CD14-positive monocyte (primary cell): ENCODE measurements at regions not wholly inside any gene's neighbourhood (a gene's known extent, or its start where the extent isn't known, plus 50 kb on each side); places are given as distances from the start of the nearest gene placed in this dataset.

Source experiments
- DNase-seq, 3 donors: peaks; one replicate each; pipeline ENCODE4 v3.0.0-alpha.2; 2011 to 2022
- H2AFZ ChIP-seq: 2 replicates; pipeline ENCODE4 v1.6.0; 2012; ENCODE audit warnings: mild to moderate bottlenecking, low read depth, low read length, inconsistent platforms; ENCODE audit not compliant: insufficient read depth, poor library complexity, severe bottlenecking
- H3K27ac ChIP-seq, 2 donors: 1 replicate in 1 of 2; 2 replicates in 1 of 2; pipeline ENCODE4 v1.5.1; 2012 to 2013; ENCODE audit warnings: low read length in 2 of 2, control low read depth in 1 of 2, inconsistent platforms in 1 of 2, low read depth in 1 of 2, mild to moderate bottlenecking in 1 of 2
- H3K27me3 ChIP-seq, 2 donors: one replicate each; pipeline versions ENCODE4 v1.6.0 to v1.6.1; 2011 to 2013; ENCODE audit warnings: low read length in 2 of 2; ENCODE audit not compliant: control insufficient read depth in 2 of 2, insufficient read depth in 2 of 2
- H3K36me3 ChIP-seq, 2 donors: replicated peaks in 1 of 2; 1 replicate in 1 of 2; 2 replicates in 1 of 2; pipeline versions ENCODE4 v1.5.1 to v1.6.1; 2012 to 2013; ENCODE audit warnings: low read length in 2 of 2, control low read depth in 1 of 2, inconsistent platforms in 1 of 2, mild to moderate bottlenecking in 1 of 2; ENCODE audit not compliant: insufficient read depth in 2 of 2, control insufficient read depth in 1 of 2
- H3K4me1 ChIP-seq, 2 donors: 1 replicate in 1 of 2; 2 replicates in 1 of 2; pipeline versions ENCODE4 v1.5.1 to v1.6.1; 2012 to 2013; ENCODE audit warnings: low read length in 2 of 2, control low read depth in 1 of 2, inconsistent platforms in 1 of 2, mild to moderate bottlenecking in 1 of 2, moderate library complexity in 1 of 2; ENCODE audit not compliant: insufficient read depth in 2 of 2, control insufficient read depth in 1 of 2
- H3K4me2 ChIP-seq: replicated peaks from 2 replicates; pipeline ENCODE3; 2012; ENCODE audit warnings: low read length, moderate library complexity, mild to moderate bottlenecking; ENCODE audit not compliant: poor library complexity, severe bottlenecking; ENCODE audit errors: extremely low read depth
- H3K4me3 ChIP-seq, 3 experiments: fragments of 200-600 bp in 1 of 3; sonication (generic) in 1 of 3; replicated peaks in 1 of 3; 1 replicate in 2 of 3; 2 replicates in 1 of 3; pipeline ENCODE4 v1.5.1; 2011 to 2013; ENCODE audit warnings: low read length in 3 of 3, mild to moderate bottlenecking in 3 of 3, control low read depth in 2 of 3, low read depth in 2 of 3, inconsistent platforms in 1 of 3, moderate library complexity in 1 of 3
- H3K79me2 ChIP-seq: 2 replicates; pipeline ENCODE4 v1.6.0; 2012; ENCODE audit warnings: mild to moderate bottlenecking, control low read depth, inconsistent platforms, low read length, moderate library complexity; ENCODE audit not compliant: insufficient read depth
- H3K9ac ChIP-seq: 2 replicates; pipeline ENCODE4 v1.6.0; 2017; ENCODE audit warnings: low read length, mild to moderate bottlenecking; ENCODE audit not compliant: insufficient read depth, poor library complexity, severe bottlenecking
- H3K9me3 ChIP-seq, 2 donors: replicated peaks in 1 of 2; 1 replicate in 1 of 2; 2 replicates in 1 of 2; pipeline versions ENCODE4 v1.5.1 to v1.6.1; 2012 to 2013; ENCODE audit warnings: low read length in 2 of 2, control low read depth in 1 of 2; ENCODE audit not compliant: control insufficient read depth in 1 of 2, insufficient read depth in 1 of 2
- H4K20me1 ChIP-seq: 2 replicates; pipeline ENCODE4 v1.6.0; 2012; ENCODE audit warnings: mild to moderate bottlenecking, low read length, control low read depth, moderate library complexity; ENCODE audit not compliant: insufficient read depth
- H3K27ac Mint-ChIP-seq, 7 donors: one replicate each; pipeline ENCODE4 v1.8.0; 2020; ENCODE audit warnings: mild to moderate bottlenecking in 7 of 7, mixed read lengths in 7 of 7, moderate library complexity in 6 of 7, inconsistent platforms in 2 of 7
- H3K27me3 Mint-ChIP-seq, 3 donors: one replicate each; pipeline ENCODE4 v1.8.0; 2021 to 2022; ENCODE audit warnings: low read depth in 3 of 3, mild to moderate bottlenecking in 3 of 3, mixed read lengths in 3 of 3, moderate library complexity in 3 of 3, inconsistent platforms in 1 of 3
- H3K36me3 Mint-ChIP-seq, 2 donors: one replicate each; pipeline ENCODE4 v1.8.0; 2020; ENCODE audit warnings: mixed read lengths in 2 of 2, inconsistent platforms in 1 of 2, mild to moderate bottlenecking in 1 of 2
- H3K4me1 Mint-ChIP-seq: one replicate; pipeline ENCODE4 v1.8.0; 2020; ENCODE audit warnings: mild to moderate bottlenecking, mixed read lengths
- H3K4me3 Mint-ChIP-seq, 2 donors: one replicate each; pipeline ENCODE4 v1.8.0; 2020; ENCODE audit warnings: mild to moderate bottlenecking in 2 of 2, mixed read lengths in 2 of 2, moderate library complexity in 1 of 2
- H3K9me3 Mint-ChIP-seq, 7 donors: one replicate each; pipeline ENCODE4 v1.8.0; 2020 to 2022; ENCODE audit warnings: mixed read lengths in 7 of 7, mild to moderate bottlenecking in 6 of 7, moderate library complexity in 6 of 7, inconsistent platforms in 2 of 7
- WGBS: methylation state at CpG from one replicate; pipeline ENCODE4 v1.1.5; 2013; ENCODE audit warnings: missing lambda C conversion rate; ENCODE audit not compliant: insufficient coverage; 5-methylcytosine and 5-hydroxymethylcytosine counted together
- intact Hi-C, 2 donors: fragments of 100-400 bp; cut with micrococcal nuclease; formaldehyde crosslinking; loops; one replicate each; pipeline versions ENCODE4 v1.15.0 to v1.15.1; 2023
- TF ChIP-seq, protein P1 (sequence below): fragments of 200-600 bp; IDR thresholded peaks from one replicate; pipeline ENCODE4 v1.8.0; 2022; ENCODE audit warnings: antibody characterized with exemption, mild to moderate bottlenecking

DNA sequence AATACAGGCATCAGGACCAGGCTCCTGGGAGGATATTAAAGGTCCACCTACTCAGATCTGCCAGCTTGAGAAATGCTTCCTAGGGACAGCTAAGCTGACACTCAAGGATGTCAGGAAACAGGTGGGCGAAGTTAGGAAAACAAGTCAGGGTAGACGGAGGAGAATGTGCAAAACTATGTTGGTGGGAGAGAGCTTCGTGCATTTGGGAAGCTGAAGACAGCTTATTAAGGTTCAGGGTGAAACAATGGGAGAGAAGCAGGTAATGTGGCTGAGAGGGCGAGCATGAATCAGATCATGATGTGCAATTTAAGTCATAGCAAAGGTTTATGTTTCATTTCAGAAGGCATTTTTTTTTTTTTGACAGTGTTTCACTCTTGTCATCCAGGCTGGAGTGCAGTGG, 297.2 kb upstream of the ATP10A start:
- Mint-ChIP-seq H3K4me1 (no peaks in the 10 kb centered on the region), H3K27me3 (peaks cover 0 to 3% (median 2%) of the 10 kb centered on the region in 3 donors), H3K9me3 (peaks cover 9 to 49% (median 17%) of the 10 kb centered on the region in 7 donors), H3K4me3 (no peak overlapping the region), H3K36me3 (no peaks in the 10 kb centered on the region), H3K27ac (no peak overlapping the region)
- DNase-seq: no peak
- H2AFZ ChIP-seq: no peak overlapping the region
- no peaks in the 10 kb centered on the region for H3K4me1 ChIP-seq
- H4K20me1 ChIP-seq: no peaks in the 10 kb centered on the region
- TF ChIP-seq, protein P1, sequence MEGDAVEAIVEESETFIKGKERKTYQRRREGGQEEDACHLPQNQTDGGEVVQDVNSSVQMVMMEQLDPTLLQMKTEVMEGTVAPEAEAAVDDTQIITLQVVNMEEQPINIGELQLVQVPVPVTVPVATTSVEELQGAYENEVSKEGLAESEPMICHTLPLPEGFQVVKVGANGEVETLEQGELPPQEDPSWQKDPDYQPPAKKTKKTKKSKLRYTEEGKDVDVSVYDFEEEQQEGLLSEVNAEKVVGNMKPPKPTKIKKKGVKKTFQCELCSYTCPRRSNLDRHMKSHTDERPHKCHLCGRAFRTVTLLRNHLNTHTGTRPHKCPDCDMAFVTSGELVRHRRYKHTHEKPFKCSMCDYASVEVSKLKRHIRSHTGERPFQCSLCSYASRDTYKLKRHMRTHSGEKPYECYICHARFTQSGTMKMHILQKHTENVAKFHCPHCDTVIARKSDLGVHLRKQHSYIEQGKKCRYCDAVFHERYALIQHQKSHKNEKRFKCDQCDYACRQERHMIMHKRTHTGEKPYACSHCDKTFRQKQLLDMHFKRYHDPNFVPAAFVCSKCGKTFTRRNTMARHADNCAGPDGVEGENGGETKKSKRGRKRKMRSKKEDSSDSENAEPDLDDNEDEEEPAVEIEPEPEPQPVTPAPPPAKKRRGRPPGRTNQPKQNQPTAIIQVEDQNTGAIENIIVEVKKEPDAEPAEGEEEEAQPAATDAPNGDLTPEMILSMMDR: no peak
- no peaks in the 10 kb centered on the region for H3K79me2 ChIP-seq
- peaks cover 22 to 44% of the 10 kb centered on the region in 2 donors for H3K9me3 ChIP-seq
- H3K9ac ChIP-seq: no peak overlapping the region
- WGBS: 79% methylated on average over 3 of the region's 4 CpGs
- no peaks in the 10 kb centered on the region for H3K27me3 ChIP-seq
- intact Hi-C loops: no loop called here
- H3K4me3 ChIP-seq: no peak overlapping the region
- H3K27ac ChIP-seq: no peak overlapping the region
- H3K36me3 ChIP-seq: no peaks in the 10 kb centered on the region
- H3K4me2 ChIP-seq: no peak overlapping the region

DNA sequence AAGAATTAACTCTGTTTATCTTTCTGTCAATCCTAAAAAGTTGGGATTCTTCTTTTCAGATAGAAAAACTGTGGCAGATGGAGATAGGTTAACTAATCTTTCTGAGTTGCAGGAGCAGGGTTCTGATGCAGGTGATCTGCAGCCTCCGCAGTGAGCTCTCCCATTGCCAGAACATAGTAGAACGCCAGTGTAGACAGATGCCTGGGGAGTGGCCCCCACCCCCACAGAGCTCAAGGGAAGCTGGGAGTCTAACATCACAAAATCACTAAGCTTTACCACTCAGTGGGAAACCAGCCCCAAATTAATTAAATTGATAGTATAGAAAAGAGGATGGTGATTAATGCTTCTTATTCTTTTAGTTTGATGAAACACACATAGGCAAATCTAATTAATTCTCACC, 295.0 kb upstream of the ATP10A start:
- 100% methylated on average over 2 of the region's 2 CpGs for WGBS

More for the DNA sequence above, 295.0 kb upstream of the ATP10A start:
- H3K9me3 Mint-ChIP-seq: peaks cover 15 to 40% (median 20%) of the 10 kb centered on the region in 7 donors
- Histone ChIP-seq H4K20me1 (no peaks in the 10 kb centered on the region), H3K9me3 (peaks cover 27 to 44% of the 10 kb centered on the region in 2 donors), H3K4me1 (no peaks in the 10 kb centered on the region), H3K79me2 (no peaks in the 10 kb centered on the region), H3K27ac (no peak overlapping the region), H3K27me3 (no peaks in the 10 kb centered on the region), H2AFZ (no peak overlapping the region), H3K9ac (no peak overlapping the region), H3K36me3 (no peaks in the 10 kb centered on the region), H3K4me2 (no peak overlapping the region), H3K4me3 (no peak overlapping the region)
- H3K27ac Mint-ChIP-seq: no peak overlapping the region
- H3K4me1 Mint-ChIP-seq: no peaks in the 10 kb centered on the region
- H3K36me3 Mint-ChIP-seq: no peaks in the 10 kb centered on the region
- no peak overlapping the region for H3K4me3 Mint-ChIP-seq
- TF ChIP-seq, protein P1: no peak
- peaks cover 0 to 3% (median 2%) of the 10 kb centered on the region in 3 donors for H3K27me3 Mint-ChIP-seq
- intact Hi-C loops: no loop called here
- no peak for DNase-seq
